Prostate gland (tissue), 2 donors: ENCODE measurements at regions not wholly inside any gene's neighbourhood (a gene's known extent, or its start where the extent isn't known, plus 50 kb on each side); places are given as distances from the start of the nearest gene placed in this dataset.

ENCODE experiments used
- DNase-seq: peaks from one replicate; pipeline ENCODE4 v3.0.0-alpha.2; 2019; ENCODE audit warnings: low spot score
- H3K27ac ChIP-seq, 2 donors: fragments of 200-600 bp; sonication (generic); 2 replicates each; pipeline ENCODE4 v1.5.1; 2017 to 2019
- H3K27me3 ChIP-seq: fragments of 200-600 bp; sonication (generic); replicated peaks from 2 replicates; pipeline ENCODE4 v1.5.1; 2019; ENCODE audit not compliant: insufficient read depth
- H3K36me3 ChIP-seq, 2 donors: fragments of 200-600 bp; sonication (generic); 1 replicate in 1 of 2; 2 replicates in 1 of 2; pipeline versions ENCODE4 v1.5.1 to v1.8.1; 2017 to 2019
- H3K4me1 ChIP-seq: fragments of 200-600 bp; sonication (generic); replicated peaks from 2 replicates; pipeline ENCODE4 v1.5.1; 2019
- H3K4me3 ChIP-seq, 2 donors: fragments of 200-600 bp; sonication (generic); 2 replicates each; pipeline ENCODE4 v1.5.1; 2017 to 2019
- H3K9me3 ChIP-seq: fragments of 200-600 bp; sonication (generic); 2 replicates; pipeline ENCODE4 v1.5.1; 2017
- CTCF ChIP-seq, 4 experiments: fragments of 200-600 bp in 2 of 4; fragments of 450-650 bp in 2 of 4; sonication (generic) in 2 of 4; IDR thresholded peaks; 1 replicate in 3 of 4; 2 replicates in 1 of 4; pipeline ENCODE4 v1.5.1; 2016 to 2019; ENCODE audit warnings: antibody characterized with exemption in 4 of 4, mild to moderate bottlenecking in 2 of 4, moderate library complexity in 2 of 4
- POLR2A ChIP-seq: fragments of 450-650 bp; IDR thresholded peaks from one replicate; pipeline ENCODE4 v1.6.1; 2016; ENCODE audit warnings: antibody characterized with exemption, mild to moderate bottlenecking
- POLR2AphosphoS5 ChIP-seq: sonication (generic); formaldehyde crosslinking; IDR thresholded peaks from one replicate; pipeline ENCODE4 v1.6.1; 2017; ENCODE audit warnings: antibody characterized with exemption
- WGBS: methylation state at CpG from one replicate; pipeline ENCODE4 v1.1.5; 2018; 5-methylcytosine and 5-hydroxymethylcytosine counted together
- intact Hi-C: fragments of 100-400 bp; cut with DNase I; formaldehyde crosslinking; loops from one replicate; pipeline ENCODE4 v1.14.2; 2022

GRCh38 chr3:178967177-178967532 lies 104.5 kb downstream of the ZMAT3 start:
- intact Hi-C loops: loop anchor here (5.0 kb wide), 1 partner anchor 530 kb away; no protein-coding TSS in a partner anchor
- no peaks in the 10 kb centered on the region for H3K36me3 ChIP-seq
- no peak for DNase-seq
- TF ChIP-seq POLR2A: no peak
- no peak for TF ChIP-seq POLR2AphosphoS5
- no peak for TF ChIP-seq CTCF (IDR thresholded peaks at IDR 0.05)
- no peaks in the 10 kb centered on the region for H3K27me3 ChIP-seq
- H3K27ac ChIP-seq: no peak overlapping the region
- H3K4me3 ChIP-seq: no peak overlapping the region
- H3K4me1 ChIP-seq: no peaks in the 10 kb centered on the region
- no peaks in the 10 kb centered on the region for H3K9me3 ChIP-seq
- 46% methylated on average over 1 of the region's 1 CpG for WGBS

GRCh38 chr3:178966299-178967176 lies 105.1 kb downstream of the ZMAT3 start:
- TF ChIP-seq POLR2AphosphoS5 (no peak), CTCF (IDR thresholded peaks at IDR 0.05) (peak in 3 of 4 experiments; percentile 28 to 63 (median 59))
- 28% methylated on average over 6 of the region's 6 CpGs for WGBS
- H3K4me1 ChIP-seq: no peaks in the 10 kb centered on the region
- intact Hi-C loops: loop anchor here (5.0 kb wide), 1 partner anchor 529 kb away; no protein-coding TSS in a partner anchor
- H3K36me3 ChIP-seq: no peaks in the 10 kb centered on the region
- H3K27ac ChIP-seq: no peak overlapping the region
- DNase-seq: no peak
- no peak overlapping the region for H3K4me3 ChIP-seq
- no peaks in the 10 kb centered on the region for H3K9me3 ChIP-seq
- no peaks in the 10 kb centered on the region for H3K27me3 ChIP-seq

GRCh38 chr3:178964551-178964950 lies 107.1 kb downstream of the ZMAT3 start:
- Histone ChIP-seq H3K36me3 (no peaks in the 10 kb centered on the region), H3K4me1 (no peaks in the 10 kb centered on the region), H3K9me3 (no peaks in the 10 kb centered on the region), H3K4me3 (no peak overlapping the region), H3K27me3 (no peaks in the 10 kb centered on the region), H3K27ac (no peak overlapping the region)
- DNase-seq: no peak
- TF ChIP-seq POLR2AphosphoS5 (no peak), POLR2A (no peak), CTCF (IDR thresholded peaks at IDR 0.05) (no peak)
- 61% methylated on average over 4 of the region's 4 CpGs for WGBS
- intact Hi-C loops: no loop called here

- DNase-seq: no peak
- H3K27ac ChIP-seq: no peak overlapping the region
- intact Hi-C loops: no loop called here
- no peaks in the 10 kb centered on the region for H3K9me3 ChIP-seq
- H3K4me1 ChIP-seq: no peaks in the 10 kb centered on the region
- no peaks in the 10 kb centered on the region for H3K36me3 ChIP-seq
- no peak overlapping the region for H3K4me3 ChIP-seq
- H3K27me3 ChIP-seq: no peaks in the 10 kb centered on the region
- TF ChIP-seq POLR2AphosphoS5 (no peak), CTCF (IDR thresholded peaks at IDR 0.05) (no peak), POLR2A (no peak)
Observed at GRCh38 chr3:178960918-178961317, 110.7 kb downstream of the ZMAT3 start.

GRCh38 chr3:178960181-178960580 lies 111.4 kb downstream of the ZMAT3 start:
- Histone ChIP-seq H3K36me3 (no peaks in the 10 kb centered on the region), H3K4me3 (no peak overlapping the region), H3K27ac (no peak overlapping the region), H3K4me1 (no peaks in the 10 kb centered on the region), H3K9me3 (no peaks in the 10 kb centered on the region), H3K27me3 (no peaks in the 10 kb centered on the region)
- WGBS: 44% methylated on average over 3 of the region's 3 CpGs
- no peak for DNase-seq
- TF ChIP-seq POLR2A (no peak), POLR2AphosphoS5 (no peak), CTCF (IDR thresholded peaks at IDR 0.05) (no peak)
- intact Hi-C loops: no loop called here
